HepG2 (cell line): ENCODE measurements at regions not wholly inside any gene's neighbourhood (a gene's known extent, or its start where the extent isn't known, plus 50 kb on each side); places are given as distances from the start of the nearest gene placed in this dataset.
A peak's percentile ranks its signal among the peaks of the same experiment; 100 is the strongest.

ENCODE experiments used
- ATAC-seq: fragments of 200-7000 bp; cut with Tn5 transposase; 3 replicates; pipeline ENCODE4 v1.9.1; 2020; ENCODE audit warnings: mild to moderate bottlenecking, moderate library complexity
- BruUV-seq: library from RNA; stranded (reverse); fragments of 400-500 nt; replicated peaks from 2 replicates; lab custom pipeline; 2021; lab: Mats Ljungman, UMichigan
- CTCF ChIA-PET: fragments of 300-600 bp; formaldehyde crosslinking; extraction: SDS; loops from one replicate; lab custom pipeline; 2021; ENCODE audit warnings: low total read pairs, inconsistent platforms, low intra/inter-chr PET ratio; lab: Yijun Ruan, JAX
- POLR2A ChIA-PET: fragments of 350-600 bp; sonication (Branson Sonifier 250); formaldehyde crosslinking; loops from one replicate; lab custom pipeline; 2020; ENCODE audit warnings: antibody characterized with exemption, inconsistent platforms; lab: Yijun Ruan, JAX
- DNase-seq: peaks from one replicate; pipeline ENCODE4 v3.0.0-alpha.2; 2015; ENCODE audit warnings: low spot score
- FAIRE-seq: peaks from 3 replicates; lab custom pipeline; 2011; peaks lifted over from hg19 to GRCh38; lab: Jason Lieb, UNC
- H2AFZ ChIP-seq: one replicate; pipeline ENCODE4 v1.6.1; 2011; ENCODE audit warnings: low read length, inconsistent platforms
- H3K27ac ChIP-seq: fragments of 300-600 bp; 3 replicates; pipeline ENCODE4 v1.8.0; 2011; ENCODE audit warnings: mixed run types, mild to moderate bottlenecking, mixed read lengths, low read length, inconsistent platforms; ENCODE audit not compliant: insufficient read depth; ENCODE audit errors: extremely low read length
- H3K27me3 ChIP-seq, 2 experiments: fragments of 200-600 bp in 1 of 2; 2 replicates in 1 of 2; 3 replicates in 1 of 2; pipeline versions ENCODE4 v1.6.0 to v1.8.0; 2011; ENCODE audit warnings: low read length in 2 of 2, mild to moderate bottlenecking in 2 of 2, moderate library complexity in 2 of 2, inconsistent platforms in 1 of 2; ENCODE audit not compliant: insufficient read depth in 2 of 2, control insufficient read depth in 1 of 2
- H3K36me3 ChIP-seq, 2 experiments: fragments of 200-600 bp in 1 of 2; replicated peaks in 1 of 2; 2 replicates in 1 of 2; 3 replicates in 1 of 2; pipeline versions ENCODE4 v1.5.1 to v1.8.0; 2011; ENCODE audit warnings: low read length in 2 of 2, inconsistent platforms in 1 of 2; ENCODE audit not compliant: insufficient read depth in 2 of 2, control insufficient read depth in 1 of 2
- H3K4me1 ChIP-seq: 2 replicates; pipeline ENCODE4 v1.5.1; 2012; ENCODE audit warnings: low read length, inconsistent platforms; ENCODE audit not compliant: insufficient read depth
- H3K4me2 ChIP-seq: 2 replicates; pipeline ENCODE4 v1.6.0; 2011; ENCODE audit warnings: low read depth, low read length, inconsistent platforms
- H3K4me3 ChIP-seq, 3 experiments: fragments of 200-600 bp in 1 of 3; sonication (generic), shearing (Covaris generic) in 1 of 3; replicated peaks in 1 of 3; 2 replicates each; pipeline ENCODE4 v1.5.1; 2011 to 2016; ENCODE audit warnings: low read length in 3 of 3, inconsistent platforms in 2 of 3, low read depth in 2 of 3, mild to moderate bottlenecking in 2 of 3, control low read depth in 1 of 3, mixed read lengths in 1 of 3; ENCODE audit not compliant: insufficient read depth in 1 of 3
- H3K79me2 ChIP-seq: one replicate; pipeline ENCODE4 v1.6.1; 2011; ENCODE audit warnings: low read length, inconsistent platforms; ENCODE audit not compliant: insufficient read depth
- H3K9ac ChIP-seq: 2 replicates; pipeline ENCODE4 v1.6.0; 2011; ENCODE audit warnings: mild to moderate bottlenecking, low read depth, low read length, inconsistent platforms; ENCODE audit not compliant: insufficient read depth
- H3K9me3 ChIP-seq: 2 replicates; pipeline ENCODE4 v1.5.1; 2012; ENCODE audit warnings: mild to moderate bottlenecking, low read length
- H4K20me1 ChIP-seq: 2 replicates; pipeline ENCODE4 v1.6.0; 2011; ENCODE audit warnings: inconsistent platforms, mild to moderate bottlenecking, low read length, moderate library complexity; ENCODE audit not compliant: insufficient read depth
- ATF7 ChIP-seq, 2 experiments: fragments of 450-650 bp in 1 of 2; sonication (generic) in 1 of 2; formaldehyde crosslinking in 1 of 2; IDR thresholded peaks; 2 replicates each; pipeline versions ENCODE4 v1.4.0 to v1.6.1; 2016 to 2020; ENCODE audit warnings: antibody characterized with exemption in 1 of 2, mild to moderate bottlenecking in 1 of 2, missing genetic modification reagents in 1 of 2
- CREB1 ChIP-seq, 2 experiments: fragments of 450-650 bp in 1 of 2; IDR thresholded peaks; 2 replicates each; pipeline ENCODE4 v1.6.1; 2016 to 2017; ENCODE audit warnings: control low read depth in 1 of 2, mild to moderate bottlenecking in 1 of 2, missing compliant biosample characterization in 1 of 2, missing genetic modification characterization in 1 of 2
- PHF8 ChIP-seq: sonication (generic); formaldehyde crosslinking; IDR thresholded peaks from 2 replicates; pipeline ENCODE4 v1.5.0; 2020; ENCODE audit warnings: missing genetic modification reagents
- SMC3 ChIP-seq: IDR thresholded peaks from 2 replicates; pipeline ENCODE4 v1.6.1; 2011; ENCODE audit warnings: low read length, improper control_type of control experiment
- STAG1 ChIP-seq: sonication (generic); formaldehyde crosslinking; IDR thresholded peaks from 2 replicates; pipeline ENCODE4 v1.4.0; 2020; ENCODE audit warnings: missing genetic modification reagents
- WGBS: methylation state at CpG from one replicate; pipeline ENCODE4 v1.1.6; 2017; ENCODE audit warnings: low lambda C conversion rate; 5-methylcytosine and 5-hydroxymethylcytosine counted together
- in situ Hi-C: cut with HindIII; loops from 2 replicates; pipeline ENCODE4 v1.10.0; 2017; ENCODE audit warnings: low pct_unique_long_range_greater_than_20kb; ENCODE audit not compliant: extremely low pct_ligation_motif_present
- intact Hi-C: fragments of 100-400 bp; cut with micrococcal nuclease; formaldehyde crosslinking; loops from one replicate; pipeline ENCODE4 v1.10.0; 2022; ENCODE audit not compliant: unreplicated experiment
- TF ChIP-seq, protein P1 (sequence below): IDR thresholded peaks from 2 replicates; pipeline ENCODE4 v1.6.1; 2016; ENCODE audit warnings: low read depth

DNA sequence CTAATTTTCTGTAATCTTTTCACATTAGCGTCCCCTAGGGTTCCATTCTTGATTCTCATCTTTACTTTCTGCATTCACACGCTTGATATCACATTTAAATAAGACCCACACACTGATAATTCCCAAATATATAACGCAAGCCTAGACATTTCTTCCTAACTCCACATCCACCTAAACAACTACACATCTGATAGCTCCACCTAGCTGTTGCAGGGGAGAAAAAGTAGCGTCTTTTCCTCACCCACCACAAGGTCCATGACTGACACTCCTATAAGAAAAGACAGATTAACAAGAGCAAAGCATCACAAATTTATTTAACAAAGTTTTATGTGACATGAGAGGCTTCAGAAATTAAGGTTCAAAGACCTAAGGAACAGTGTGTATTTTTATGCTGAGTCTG lies 862.2 kb upstream of the DDX18 start:
- no peak overlapping the region for H2AFZ ChIP-seq
- H4K20me1 ChIP-seq: no peaks in the 10 kb centered on the region
- in situ Hi-C loops (no loop called here), intact Hi-C loops (loop anchor here (5.0 kb wide), 1 partner anchor 440 kb away; no protein-coding TSS in a partner anchor)
- TF ChIP-seq, protein P1, sequence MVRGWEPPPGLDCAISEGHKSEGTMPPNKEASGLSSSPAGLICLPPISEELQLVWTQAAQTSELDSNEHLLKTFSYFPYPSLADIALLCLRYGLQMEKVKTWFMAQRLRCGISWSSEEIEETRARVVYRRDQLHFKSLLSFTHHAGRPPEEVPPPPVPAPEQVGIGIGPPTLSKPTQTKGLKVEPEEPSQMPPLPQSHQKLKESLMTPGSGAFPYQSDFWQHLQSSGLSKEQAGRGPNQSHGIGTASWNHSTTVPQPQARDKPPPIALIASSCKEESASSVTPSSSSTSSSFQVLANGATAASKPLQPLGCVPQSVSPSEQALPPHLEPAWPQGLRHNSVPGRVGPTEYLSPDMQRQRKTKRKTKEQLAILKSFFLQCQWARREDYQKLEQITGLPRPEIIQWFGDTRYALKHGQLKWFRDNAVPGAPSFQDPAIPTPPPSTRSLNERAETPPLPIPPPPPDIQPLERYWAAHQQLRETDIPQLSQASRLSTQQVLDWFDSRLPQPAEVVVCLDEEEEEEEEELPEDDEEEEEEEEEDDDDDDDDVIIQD (CRISPR knock-in tag): no peak
- TF ChIP-seq SMC3 (0 out of 2 replicates have a peak, but pooled peaks have one; percentile 12), STAG1 (CRISPR knock-in tag) (0 out of 2 replicates have a peak, but pooled peaks have one; percentile 14)
- BruUV-seq: no TSS peak
- no peaks in the 10 kb centered on the region for H3K27me3 ChIP-seq
- ChIA-PET POLR2A (no interaction called here), CTCF (no interaction called here)
- H3K4me3 ChIP-seq: no peak overlapping the region
- peaks cover 81% of the 10 kb centered on the region for H3K9me3 ChIP-seq
- H3K9ac ChIP-seq: no peak overlapping the region
- H3K4me1 ChIP-seq: no peaks in the 10 kb centered on the region
- H3K36me3 ChIP-seq: no peaks in the 10 kb centered on the region
- no peaks in the 10 kb centered on the region for H3K79me2 ChIP-seq
- FAIRE-seq (no peak), DNase-seq (no peak), ATAC-seq (no peak)
- H3K27ac ChIP-seq: no peak overlapping the region
- WGBS: 9% methylated on average over 4 of the region's 4 CpGs
- no peak overlapping the region for H3K4me2 ChIP-seq

DNA sequence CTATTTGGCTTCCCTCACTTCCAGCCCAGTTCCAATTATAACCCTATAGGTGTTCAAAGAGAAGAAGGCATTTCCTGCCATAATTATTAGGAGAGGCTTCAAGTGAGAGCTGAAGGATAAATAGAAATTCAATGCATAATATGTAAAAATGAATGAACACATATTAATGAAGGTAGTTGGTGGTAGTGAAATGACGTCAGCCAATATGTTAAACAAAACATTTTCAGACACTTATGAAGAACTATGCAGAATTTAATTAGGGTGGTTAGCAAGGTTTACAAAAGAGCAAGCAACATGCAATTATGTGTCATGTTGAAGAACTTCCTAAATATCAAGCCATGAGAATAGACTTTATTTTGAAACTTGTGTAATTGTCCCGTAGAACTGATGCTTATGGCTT lies 858.8 kb upstream of the DDX18 start:
- no peak for ATAC-seq
- intact Hi-C loops (no loop called here), in situ Hi-C loops (no loop called here)
- Histone ChIP-seq H3K9me3 (peaks cover 100% of the 10 kb centered on the region), H3K27me3 (no peaks in the 10 kb centered on the region), H4K20me1 (no peaks in the 10 kb centered on the region), H3K36me3 (no peaks in the 10 kb centered on the region), H3K9ac (no peak overlapping the region), H3K4me2 (no peak overlapping the region), H3K4me1 (no peaks in the 10 kb centered on the region), H3K4me3 (no peak overlapping the region), H2AFZ (no peak overlapping the region), H3K27ac (no peak overlapping the region), H3K79me2 (no peaks in the 10 kb centered on the region)
- BruUV-seq: no TSS peak
- FAIRE-seq: no peak
- 8% methylated on average over 2 of the region's 2 CpGs for WGBS
- ChIA-PET CTCF (no interaction called here), POLR2A (no interaction called here)
- DNase-seq: no peak
- TF ChIP-seq ATF7 (IDR thresholded peaks at IDR 0.05) (peak; percentile 88), ATF7 (CRISPR knock-in tag; IDR thresholded peaks at IDR 0.05) (no peak), CREB1 (IDR thresholded peaks at IDR 0.05) (peak; percentile 82), CREB1 (CRISPR knock-in tag; IDR thresholded peaks at IDR 0.05) (no peak), PHF8 (no peak)
